Left lung (tissue), 4 donors: ENCODE measurements at regions not wholly inside any gene's neighbourhood (a gene's known extent, or its start where the extent isn't known, plus 50 kb on each side); places are given as distances from the start of the nearest gene placed in this dataset.
"Not testable (repeated sequence)": the region's sequence is repeated elsewhere in the genome, so short reads cannot be mapped to it uniquely, and the experiment has no call there.

ENCODE experiments used
- ATAC-seq: fragments of 200-7000 bp; cut with Tn5 transposase; one replicate; pipeline ENCODE4 v1.9.1; 2020; ENCODE audit warnings: moderate library complexity
- DNase-seq, 4 donors: peaks; one replicate each; pipeline ENCODE4 v3.0.0-alpha.2; 2013 to 2020
- H3K27ac ChIP-seq, 2 donors: fragments of 200-600 bp; sonication (generic) in 1 of 2; one replicate each; pipeline versions ENCODE4 v1.5.0 to v1.8.0; 2020 to 2021
- H3K27me3 ChIP-seq, 2 donors: fragments of 200-600 bp; sonication (generic) in 1 of 2; one replicate each; pipeline versions ENCODE4 v1.5.0 to v1.8.0; 2020 to 2021
- H3K36me3 ChIP-seq, 2 donors: fragments of 200-600 bp; sonication (generic) in 1 of 2; one replicate each; pipeline versions ENCODE4 v1.5.0 to v1.8.0; 2020 to 2021
- H3K4me1 ChIP-seq, 2 donors: fragments of 200-600 bp; one replicate each; pipeline ENCODE4 v1.8.0; 2021
- H3K4me3 ChIP-seq, 2 donors: fragments of 200-600 bp; sonication (generic) in 1 of 2; one replicate each; pipeline versions ENCODE4 v1.5.0 to v1.8.0; 2020 to 2021; ENCODE audit warnings: mild to moderate bottlenecking in 1 of 2
- H3K9me3 ChIP-seq, 2 donors: fragments of 200-600 bp; sonication (generic) in 1 of 2; one replicate each; pipeline versions ENCODE4 v1.5.0 to v1.8.0; 2020 to 2021
- intact Hi-C, 2 donors: fragments of 100-400 bp; cut with DNase I; formaldehyde crosslinking; loops; one replicate each; pipeline versions ENCODE4 v1.11.2 to v1.14.2; 2022
- TF ChIP-seq, protein P1 (sequence below), 2 donors: fragments of 200-600 bp; sonication (generic) in 1 of 2; IDR thresholded peaks; one replicate each; pipeline versions ENCODE4 v1.5.0 to v1.8.0; 2021; ENCODE audit warnings: antibody characterized with exemption in 2 of 2
- donor health status: DM: no; HTN: yes; CAD: no.
- donor health status: DM: no; HTN: no; CAD: no.

DNA sequence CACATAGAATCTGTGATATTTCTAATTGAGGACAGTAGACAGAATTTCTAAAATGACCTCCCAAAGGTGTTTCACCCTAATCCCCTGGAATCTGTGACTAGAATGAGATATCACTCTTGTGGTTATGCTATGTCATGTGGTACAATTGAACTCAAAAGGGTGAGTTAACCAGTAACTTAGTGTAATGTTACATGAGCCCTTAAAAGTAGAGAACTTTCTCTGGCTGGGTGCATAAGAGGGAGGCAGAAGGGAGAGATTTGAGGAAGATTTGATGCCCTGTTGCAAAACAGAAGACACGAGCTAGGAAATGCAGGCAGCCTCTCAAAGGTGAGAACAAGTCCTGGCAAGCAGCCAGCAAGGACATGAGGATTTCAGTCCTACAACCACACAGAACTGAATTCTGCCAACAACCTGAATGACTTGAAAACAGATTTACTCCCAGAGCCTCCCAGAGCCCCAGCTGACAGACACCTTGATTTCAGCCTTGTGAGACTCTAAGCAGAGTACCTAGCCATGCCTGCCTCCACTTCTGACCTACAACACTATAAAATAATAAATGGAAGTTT lies 160.3 kb downstream of the MTHFS start:
- no peak overlapping the region for H3K27ac ChIP-seq
- intact Hi-C loops: no loop called here
- DNase-seq (no peak), ATAC-seq (no peak)
- TF ChIP-seq, protein P1, sequence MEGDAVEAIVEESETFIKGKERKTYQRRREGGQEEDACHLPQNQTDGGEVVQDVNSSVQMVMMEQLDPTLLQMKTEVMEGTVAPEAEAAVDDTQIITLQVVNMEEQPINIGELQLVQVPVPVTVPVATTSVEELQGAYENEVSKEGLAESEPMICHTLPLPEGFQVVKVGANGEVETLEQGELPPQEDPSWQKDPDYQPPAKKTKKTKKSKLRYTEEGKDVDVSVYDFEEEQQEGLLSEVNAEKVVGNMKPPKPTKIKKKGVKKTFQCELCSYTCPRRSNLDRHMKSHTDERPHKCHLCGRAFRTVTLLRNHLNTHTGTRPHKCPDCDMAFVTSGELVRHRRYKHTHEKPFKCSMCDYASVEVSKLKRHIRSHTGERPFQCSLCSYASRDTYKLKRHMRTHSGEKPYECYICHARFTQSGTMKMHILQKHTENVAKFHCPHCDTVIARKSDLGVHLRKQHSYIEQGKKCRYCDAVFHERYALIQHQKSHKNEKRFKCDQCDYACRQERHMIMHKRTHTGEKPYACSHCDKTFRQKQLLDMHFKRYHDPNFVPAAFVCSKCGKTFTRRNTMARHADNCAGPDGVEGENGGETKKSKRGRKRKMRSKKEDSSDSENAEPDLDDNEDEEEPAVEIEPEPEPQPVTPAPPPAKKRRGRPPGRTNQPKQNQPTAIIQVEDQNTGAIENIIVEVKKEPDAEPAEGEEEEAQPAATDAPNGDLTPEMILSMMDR (IDR thresholded peaks at IDR 0.05): no peak
- no peak overlapping the region for H3K4me3 ChIP-seq
- H3K36me3 ChIP-seq: no peaks in the 10 kb centered on the region
- H3K27me3 ChIP-seq: no peaks in the 10 kb centered on the region
- H3K9me3 ChIP-seq: peaks cover 0 to 11% of the 10 kb centered on the region in 2 donors
- no peaks in the 10 kb centered on the region for H3K4me1 ChIP-seq

DNA sequence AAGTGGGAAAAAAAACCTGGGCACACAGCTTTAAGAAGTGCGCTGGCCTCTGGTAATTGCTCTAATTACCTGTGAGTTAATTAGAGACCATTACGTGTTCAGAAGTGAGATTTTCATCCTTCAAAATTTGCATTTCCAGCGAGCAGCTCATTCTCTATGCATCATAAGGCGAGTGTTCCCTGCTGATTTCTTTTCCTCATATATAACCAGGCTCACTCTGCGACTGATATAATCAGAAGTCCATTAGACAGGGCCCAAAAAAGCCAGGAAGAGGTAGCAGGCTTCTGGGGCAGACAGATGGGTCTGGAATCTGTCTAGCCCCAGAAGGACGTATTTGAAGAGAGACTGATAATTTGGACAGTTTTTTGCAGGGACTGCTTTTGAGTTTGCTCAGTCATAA lies 158.7 kb downstream of the MTHFS start:
- no peaks in the 10 kb centered on the region for H3K36me3 ChIP-seq
- peaks cover 0 to 11% of the 10 kb centered on the region in 2 donors for H3K9me3 ChIP-seq
- TF ChIP-seq, protein P1 (IDR thresholded peaks at IDR 0.05): no peak
- ATAC-seq (no peak), DNase-seq (no peak)
- intact Hi-C loops: no loop called here
- no peak overlapping the region for H3K4me3 ChIP-seq
- no peaks in the 10 kb centered on the region for H3K4me1 ChIP-seq
- H3K27ac ChIP-seq: no peak overlapping the region
- H3K27me3 ChIP-seq: no peaks in the 10 kb centered on the region

- no peak for DNase-seq
- Histone ChIP-seq H3K36me3 (no peaks in the 10 kb centered on the region), H3K27ac (no peak overlapping the region), H3K4me1 (no peaks in the 10 kb centered on the region), H3K4me3 (no peak overlapping the region), H3K27me3 (no peaks in the 10 kb centered on the region), H3K9me3 (peaks cover 0 to 11% of the 10 kb centered on the region in 2 donors)
- TF ChIP-seq, protein P1 (IDR thresholded peaks at IDR 0.05): no peak
- no peak for ATAC-seq
- intact Hi-C loops: no loop called here
These were observed 156.3 kb downstream of the MTHFS start for GRCh38 chr15:79740561-79740960.

- intact Hi-C loops: no loop called here
These were observed 153.8 kb downstream of the MTHFS start for GRCh38 chr15:79743032-79743431.

DNA sequence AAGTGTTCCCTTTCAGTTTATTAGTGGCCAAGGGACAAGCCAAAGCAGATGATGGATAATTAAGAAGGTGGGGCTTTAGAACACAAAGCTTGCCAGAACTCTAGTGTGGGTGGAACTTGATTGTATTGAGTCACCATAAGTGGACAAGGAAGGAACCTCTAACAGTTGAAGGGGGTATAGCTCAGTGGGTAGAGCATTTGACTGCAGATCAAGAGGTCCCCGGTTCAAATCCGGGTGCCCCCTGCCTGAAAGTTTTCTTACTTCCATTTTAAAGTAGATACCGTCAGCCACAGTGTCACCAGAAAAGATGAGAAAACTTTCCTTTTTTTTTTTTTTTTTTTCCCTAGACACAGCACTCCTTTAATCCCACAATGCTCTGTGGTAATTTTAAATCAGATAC lies 152.3 kb downstream of the MTHFS start:
- H3K27ac ChIP-seq, H3K27me3 ChIP-seq, H3K4me3 ChIP-seq, DNase-seq, ATAC-seq, H3K4me1 ChIP-seq, intact Hi-C loops, H3K36me3 ChIP-seq: not testable (repeated sequence)
- H3K9me3 ChIP-seq: peaks cover 0 to 16% of the 10 kb centered on the region in 2 donors

More at GRCh38 chr15:79743032-79743431, 153.8 kb downstream of the MTHFS start:
- ATAC-seq (no peak), DNase-seq (no peak)
- Histone ChIP-seq H3K27me3 (no peaks in the 10 kb centered on the region), H3K36me3 (no peaks in the 10 kb centered on the region), H3K27ac (no peak overlapping the region), H3K4me3 (no peak overlapping the region), H3K4me1 (no peaks in the 10 kb centered on the region), H3K9me3 (peaks cover 0 to 16% of the 10 kb centered on the region in 2 donors)
- TF ChIP-seq, protein P1 (IDR thresholded peaks at IDR 0.05): no peak

GRCh38 chr15:79756365-79756764 lies 140.4 kb downstream of the MTHFS start:
- H3K9me3 ChIP-seq: no peaks in the 10 kb centered on the region
- no peaks in the 10 kb centered on the region for H3K27me3 ChIP-seq
- H3K27ac ChIP-seq: no peak overlapping the region
- ATAC-seq: no peak
- no peak overlapping the region for H3K4me3 ChIP-seq
- no peaks in the 10 kb centered on the region for H3K4me1 ChIP-seq
- no peak for DNase-seq
- intact Hi-C loops: no loop called here
- no peaks in the 10 kb centered on the region for H3K36me3 ChIP-seq
- TF ChIP-seq, protein P1 (IDR thresholded peaks at IDR 0.05): no peak
